GM18502 (cell line): ENCODE measurements at regions not wholly inside any gene's neighbourhood (a gene's known extent, or its start where the extent isn't known, plus 50 kb on each side); places are given as distances from the start of the nearest gene placed in this dataset.

Source experiments
- ATAC-seq: cut with Tn5 transposase; IDR thresholded peaks from one replicate; pipeline ENCODE4 v1.9.1; 2021; ENCODE audit warnings: mild to moderate bottlenecking; ENCODE audit not compliant: unreplicated experiment, poor library complexity

- ATAC-seq: no peak
Observed at GRCh38 chr5:148708854-148709253, 54.5 kb upstream of the HTR4 start.

DNA sequence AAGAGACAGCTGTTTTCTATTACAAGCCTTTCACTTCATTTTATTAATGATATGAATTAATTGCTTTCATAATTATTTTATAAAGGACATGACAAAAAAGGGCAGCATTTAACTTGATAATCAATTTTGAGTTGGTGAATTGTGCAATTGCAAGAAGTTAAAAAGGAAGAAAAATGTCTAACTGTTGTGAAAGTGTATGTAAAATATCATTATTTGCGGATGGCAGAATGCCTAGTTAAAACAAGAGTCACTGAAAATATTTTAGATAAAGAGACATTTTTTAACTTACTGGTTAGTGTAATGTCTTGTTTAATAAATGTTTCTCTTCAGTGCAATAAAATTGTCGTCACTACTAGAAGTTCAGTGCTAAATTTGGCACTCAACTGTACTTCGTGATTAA lies 57.6 kb upstream of the HTR4 start:
- ATAC-seq: no peak

DNA sequence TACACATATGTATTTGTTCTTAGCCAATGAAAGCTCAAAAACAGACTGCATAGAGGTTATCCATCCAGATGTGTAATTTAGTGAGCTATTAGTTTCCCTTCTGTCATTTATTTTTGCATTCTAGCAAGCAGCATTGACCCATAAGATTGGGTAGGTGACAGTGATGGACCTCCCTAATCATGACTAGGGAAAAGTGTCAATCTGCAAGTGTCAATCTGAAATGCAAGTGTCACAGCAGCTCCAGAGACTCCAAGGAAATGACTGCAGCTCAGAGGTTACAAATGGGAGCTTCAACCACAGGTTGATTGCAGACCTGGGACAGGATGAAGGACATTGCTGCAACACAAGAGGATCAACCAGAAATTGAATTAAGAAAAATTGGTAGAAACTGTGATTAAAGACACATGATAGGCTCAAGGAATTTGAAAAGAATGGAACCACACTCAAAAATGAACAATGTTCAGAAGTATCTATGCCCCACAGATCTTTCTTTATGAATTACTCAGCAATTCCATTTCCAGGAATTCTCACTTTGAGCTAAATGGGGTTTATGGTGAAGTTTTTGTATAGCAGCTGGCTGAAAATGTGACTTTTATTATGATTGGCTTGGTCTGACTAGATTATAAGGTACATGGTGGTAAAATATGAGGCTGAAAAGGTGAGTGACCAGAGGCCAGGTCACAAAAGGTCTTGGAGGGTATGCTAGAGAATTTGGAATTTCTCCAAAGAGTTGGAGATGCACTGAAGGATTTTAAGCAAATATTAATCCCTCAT lies 59.6 kb upstream of the HTR4 start:
- no peak for ATAC-seq

DNA sequence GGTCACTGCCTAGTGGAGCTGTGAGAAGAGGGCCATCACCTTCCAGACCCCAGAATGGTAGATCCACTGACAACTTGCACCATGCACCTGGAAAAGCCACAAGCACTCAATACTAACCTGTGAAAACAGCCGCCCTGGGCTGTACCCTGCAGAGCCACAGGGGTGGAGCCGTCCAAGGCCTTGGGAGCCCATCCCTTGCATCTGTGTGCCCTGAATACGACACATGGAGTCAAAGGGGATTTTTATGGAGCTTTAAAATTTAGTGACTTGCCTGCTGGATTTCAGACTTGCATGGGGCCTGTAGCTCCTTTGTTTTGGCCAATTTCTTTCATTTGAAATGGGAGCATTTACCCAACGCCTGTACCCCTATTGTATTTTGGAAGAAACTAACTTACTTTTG lies 62.4 kb upstream of the HTR4 start:
- ATAC-seq: no peak

DNA sequence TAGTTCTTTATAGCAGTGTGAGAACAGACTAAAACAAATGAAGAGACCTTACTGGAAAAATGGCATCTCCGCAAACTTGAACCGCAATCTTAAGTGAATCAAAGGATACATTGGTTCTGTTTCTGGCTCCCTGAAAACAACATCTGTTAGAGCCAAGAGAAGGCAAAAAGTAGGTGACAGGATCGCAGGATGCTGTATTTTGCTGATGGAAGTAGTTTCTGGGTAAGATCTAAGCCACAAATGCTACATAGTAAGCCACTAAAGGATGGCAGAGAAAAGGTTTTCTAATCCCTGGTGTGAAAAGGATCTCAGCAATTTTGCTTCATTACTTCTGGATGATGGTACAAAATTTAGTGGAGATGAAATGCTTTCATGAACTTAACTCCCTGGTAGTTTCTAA lies 63.3 kb upstream of the HTR4 start:
- no peak for ATAC-seq

DNA sequence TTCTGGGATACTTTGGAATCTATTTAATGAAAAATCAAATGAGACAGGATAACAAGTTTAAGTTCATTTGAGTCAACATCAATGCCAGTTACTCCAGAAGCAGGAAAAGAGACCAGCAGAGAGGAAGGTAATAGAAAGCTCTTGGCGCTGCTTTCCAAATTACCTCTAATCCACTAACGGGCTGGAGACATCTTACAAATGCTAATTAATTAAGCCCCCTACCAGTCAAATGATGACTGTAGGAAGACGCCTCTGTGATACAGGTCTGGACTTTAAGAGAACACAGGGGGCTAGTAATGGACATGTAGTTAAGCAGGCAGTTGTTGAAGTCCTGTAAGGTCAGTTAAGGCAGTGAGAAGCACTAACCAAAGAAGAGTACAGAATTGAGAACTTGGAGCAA lies 65.3 kb upstream of the HTR4 start:
- ATAC-seq: no peak

DNA sequence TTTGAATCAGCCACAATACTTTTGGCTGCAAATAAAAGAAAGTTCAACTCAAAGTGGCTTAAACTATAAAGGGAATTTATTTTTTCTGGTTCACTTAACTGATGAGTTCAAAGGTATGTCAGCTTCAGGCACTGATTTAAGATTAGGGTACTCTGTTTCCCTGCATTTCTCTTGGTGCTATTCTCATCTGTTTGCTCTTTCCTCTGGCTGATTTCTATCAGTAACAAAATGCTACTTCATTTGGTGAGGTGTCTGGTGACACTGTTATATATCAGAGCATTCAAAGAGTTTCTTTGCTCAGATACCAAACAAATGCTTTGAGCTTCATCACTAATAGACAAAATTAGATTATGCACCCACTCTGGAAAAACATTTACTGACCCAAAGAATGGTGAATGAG lies 65.9 kb upstream of the HTR4 start:
- no peak for ATAC-seq

GRCh38 chr5:148723143-148723542 lies 68.8 kb upstream of the HTR4 start:
- ATAC-seq: no peak

DNA sequence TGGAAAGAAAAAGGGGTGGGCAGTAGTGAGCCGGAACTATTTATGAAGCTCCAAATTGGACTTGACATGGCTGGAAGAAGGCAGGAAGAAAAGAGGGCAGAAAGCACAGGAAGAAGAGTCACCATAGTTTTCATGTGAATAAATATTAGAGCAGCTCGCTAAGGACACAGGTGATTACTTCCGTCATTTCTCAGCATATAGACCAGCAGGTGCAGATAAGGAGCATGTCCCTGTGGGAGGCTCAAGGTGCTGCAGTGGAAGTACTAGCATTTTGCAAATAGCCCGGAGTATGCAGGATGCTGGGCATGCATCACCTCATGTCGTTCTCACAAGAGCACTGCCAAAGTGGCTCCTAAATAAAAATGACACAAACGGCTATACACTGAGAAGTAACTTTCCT lies 71.3 kb upstream of the HTR4 start:
- no peak for ATAC-seq

- ATAC-seq: no peak
Observed at GRCh38 chr5:148729182-148729581, 74.9 kb upstream of the HTR4 start.

DNA sequence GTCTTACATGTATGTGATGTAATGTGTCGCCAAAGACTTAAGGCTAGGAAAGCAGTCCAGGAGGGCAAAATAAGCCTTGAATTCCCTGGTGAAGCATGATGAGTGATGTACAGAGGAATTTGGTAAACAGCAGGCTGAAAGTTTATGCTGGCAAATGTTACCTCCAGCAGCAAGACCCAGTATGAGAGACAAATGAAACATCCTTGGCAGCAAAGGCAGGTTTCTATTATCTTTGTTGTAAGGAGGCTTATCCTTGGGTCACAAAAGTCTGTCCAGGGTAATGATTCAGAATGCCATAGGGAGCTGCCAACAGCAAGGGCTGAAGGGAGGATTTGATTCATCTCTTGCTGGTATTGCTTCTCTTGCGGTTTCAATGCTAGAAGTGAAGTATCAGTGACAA lies 75.9 kb upstream of the HTR4 start:
- no peak for ATAC-seq

- ATAC-seq: peak; percentile 89
Observed at GRCh38 chr5:148730942-148731898, 76.9 kb upstream of the HTR4 start.

DNA sequence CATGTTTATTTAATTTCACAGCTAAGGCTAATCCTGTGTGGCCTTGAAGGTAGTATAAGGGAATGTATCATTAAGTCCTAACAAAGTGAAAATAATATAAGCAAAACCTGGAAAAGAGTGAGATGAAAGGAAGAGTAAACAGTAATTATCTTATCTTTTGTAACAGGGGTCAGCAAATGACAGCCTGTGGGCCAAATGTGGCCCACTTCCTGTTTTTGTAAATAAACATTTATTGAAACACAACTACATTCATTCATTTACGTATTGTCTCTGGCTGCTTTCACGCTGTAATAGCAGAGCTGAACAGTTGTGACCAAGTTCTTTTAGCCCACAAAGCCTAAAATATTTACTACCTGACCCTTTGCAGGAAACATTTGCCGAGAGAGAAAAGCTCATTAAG lies 78.4 kb upstream of the HTR4 start:
- no peak for ATAC-seq

GRCh38 chr5:148733601-148734438 lies 79.5 kb upstream of the HTR4 start:
- ATAC-seq: peak; percentile 31

GRCh38 chr5:148734518-148734917 lies 80.2 kb upstream of the HTR4 start:
- no peak for ATAC-seq

DNA sequence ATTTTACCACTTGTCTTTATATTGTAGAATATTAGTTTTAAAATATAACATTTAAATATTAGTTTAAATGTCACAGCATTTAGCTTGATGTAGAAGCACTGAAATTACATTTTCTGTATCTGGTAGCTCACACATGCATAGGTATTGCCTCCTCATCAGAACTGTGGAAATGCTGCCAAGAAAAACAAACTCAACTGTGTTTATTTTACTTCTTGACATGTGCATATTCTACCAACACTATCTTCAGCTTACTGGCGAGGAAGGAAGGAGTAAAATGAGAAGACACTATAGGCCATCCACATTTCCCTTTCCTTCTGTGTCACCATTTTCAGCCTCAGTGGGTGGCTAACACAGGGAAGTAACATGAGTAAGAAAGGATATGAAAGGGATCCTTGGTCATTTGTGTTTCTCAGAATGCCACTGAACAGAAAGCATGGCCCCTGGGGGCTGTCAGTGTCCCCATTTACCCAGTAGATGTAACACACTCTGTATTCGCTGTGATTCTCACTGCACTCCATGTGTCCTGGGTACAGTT lies 81.0 kb upstream of the HTR4 start:
- no peak for ATAC-seq

DNA sequence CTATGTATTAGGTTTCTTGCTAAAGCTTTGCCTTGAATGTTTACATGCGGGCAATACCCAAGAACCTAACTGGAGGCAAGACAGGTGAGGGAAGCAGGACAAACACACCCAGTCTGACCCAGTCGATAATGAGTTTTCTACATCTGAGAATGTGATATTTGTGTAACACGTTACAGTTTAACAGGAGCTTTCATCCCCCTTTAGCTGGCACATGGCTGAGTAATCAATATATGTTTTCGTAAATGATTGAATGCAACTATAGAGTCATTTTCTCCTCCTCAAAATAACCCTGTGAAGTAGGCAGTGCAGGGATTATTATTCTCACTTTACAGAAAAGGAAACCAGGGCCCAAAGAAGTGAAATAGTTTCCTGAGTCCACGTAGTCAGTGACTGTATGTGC lies 84.7 kb upstream of the HTR4 start:
- ATAC-seq: no peak

- ATAC-seq: no peak
Observed at GRCh38 chr5:148739524-148739923, 85.2 kb upstream of the HTR4 start.

DNA sequence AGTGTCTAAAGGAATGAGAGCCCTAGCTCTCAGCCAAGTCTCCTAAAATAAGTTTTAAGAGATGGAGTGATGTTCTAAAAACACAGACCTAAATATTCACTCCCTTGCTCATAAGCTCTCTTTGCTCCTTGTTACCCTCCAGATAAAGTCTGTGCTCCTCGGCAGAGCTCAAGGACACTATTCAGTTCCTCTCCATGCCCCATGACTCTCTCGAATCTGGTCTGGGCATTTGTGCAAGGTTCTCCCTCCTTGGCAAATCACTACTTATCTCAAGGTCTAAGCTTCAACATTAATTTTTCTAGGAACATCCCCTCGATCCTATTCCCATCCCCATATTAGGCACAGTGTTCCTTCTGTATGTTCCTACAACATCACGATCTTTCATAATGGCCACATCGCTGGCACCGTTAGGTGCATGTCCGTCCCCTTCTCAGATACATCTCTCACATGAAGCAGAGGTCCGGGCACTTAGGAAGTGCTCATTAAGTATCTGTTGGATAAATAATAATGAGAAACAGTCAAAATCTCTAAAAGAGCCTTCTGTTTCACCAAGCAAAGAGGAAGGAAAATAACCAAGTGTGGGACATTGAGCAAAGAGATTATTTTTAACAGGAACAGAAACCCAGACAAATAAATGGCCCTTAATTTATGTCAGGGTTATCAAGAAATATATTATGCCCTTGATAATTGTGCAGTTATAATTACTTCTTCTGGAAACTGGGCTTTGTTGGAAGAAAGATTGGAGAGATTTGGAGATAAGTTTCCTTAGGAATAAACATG lies 85.9 kb upstream of the HTR4 start:
- no peak for ATAC-seq
